K562 (cell line): ENCODE measurements at regions not wholly inside any gene's neighbourhood (a gene's known extent, or its start where the extent isn't known, plus 50 kb on each side); places are given as distances from the start of the nearest gene placed in this dataset.

ENCODE experiments used
- ATAC-seq: fragments of 200-7000 bp; cut with Tn5 transposase; 3 replicates; pipeline ENCODE4 v1.9.1; 2020; ENCODE audit warnings: moderate library complexity
- BruUV-seq: library from RNA; stranded (reverse); fragments of 400-500 nt; replicated peaks from 2 replicates; lab custom pipeline; 2021; lab: Mats Ljungman, UMichigan
- CTCF ChIA-PET: fragments of 300-600 bp; formaldehyde crosslinking; extraction: SDS; loops from one replicate; lab custom pipeline; 2021; ENCODE audit warnings: low intra/inter-chr PET ratio; lab: Yijun Ruan, JAX
- POLR2A ChIA-PET: fragments of 300-600, 350-650 bp; sonication (Branson Sonifier 250); formaldehyde crosslinking; extraction: SDS; loops from one replicate; lab custom pipeline; 2021; ENCODE audit warnings: antibody characterized with exemption, inconsistent platforms; lab: Yijun Ruan, JAX
- DNase-seq, 4 experiments: peaks; one replicate each; pipeline versions ENCODE4 v3.0.0 to v3.0.0-alpha.2; 2011 to 2018; ENCODE audit warnings: low spot score in 3 of 4, mixed read lengths in 3 of 4; ENCODE audit errors: extremely low read depth in 1 of 4
- FAIRE-seq: peaks from 2 replicates; lab custom pipeline; 2011; peaks lifted over from hg19 to GRCh38; lab: Jason Lieb, UNC
- H2AFZ ChIP-seq: 2 replicates; pipeline ENCODE4 v1.6.0; 2011; ENCODE audit warnings: low read depth, low read length, control low read depth, inconsistent platforms
- H3K27ac ChIP-seq: fragments of 200-600 bp; 3 replicates; pipeline ENCODE4 v1.8.0; 2011; ENCODE audit warnings: low read depth, mild to moderate bottlenecking, control low read depth, inconsistent platforms, low read length, moderate library complexity, mixed read lengths; ENCODE audit errors: extremely low read depth
- H3K27me3 ChIP-seq, 2 experiments: fragments of 300-600 bp in 1 of 2; 2 replicates in 1 of 2; 3 replicates in 1 of 2; pipeline versions ENCODE4 v1.6.0 to v1.8.0; 2011; ENCODE audit warnings: inconsistent platforms in 2 of 2, low read length in 2 of 2, mild to moderate bottlenecking in 1 of 2, mixed read lengths in 1 of 2, moderate library complexity in 1 of 2; ENCODE audit not compliant: control insufficient read depth in 2 of 2, insufficient read depth in 2 of 2
- H3K36me3 ChIP-seq: fragments of 300-600 bp; 3 replicates; pipeline ENCODE4 v1.8.0; 2011; ENCODE audit warnings: mild to moderate bottlenecking, low read length, inconsistent platforms; ENCODE audit not compliant: control insufficient read depth, insufficient read depth
- H3K4me1 ChIP-seq, 2 experiments: fragments of 200-600 bp in 1 of 2; replicated peaks in 1 of 2; 2 replicates in 1 of 2; 3 replicates in 1 of 2; pipeline versions ENCODE4 v1.5.1 to v1.8.0; 2011; ENCODE audit warnings: inconsistent platforms in 2 of 2, low read length in 2 of 2, mild to moderate bottlenecking in 1 of 2, mixed read lengths in 1 of 2, moderate library complexity in 1 of 2; ENCODE audit not compliant: control insufficient read depth in 2 of 2, insufficient read depth in 2 of 2
- H3K4me2 ChIP-seq: 2 replicates; pipeline ENCODE4 v1.6.1; 2011; ENCODE audit warnings: low read length, control low read depth, inconsistent platforms, mixed read lengths; ENCODE audit not compliant: insufficient read depth
- H3K4me3 ChIP-seq: fragments of 200-600 bp; sonication (generic), shearing (Covaris generic); 2 replicates; pipeline ENCODE4 v1.5.1; 2016; ENCODE audit warnings: control low read depth, inconsistent platforms
- H3K79me2 ChIP-seq: fragments of 200-600 bp; 3 replicates; pipeline ENCODE4 v1.8.0; 2011; ENCODE audit warnings: low read length, inconsistent platforms; ENCODE audit not compliant: control insufficient read depth, insufficient read depth
- H3K9ac ChIP-seq, 2 experiments: 2 replicates each; pipeline versions ENCODE4 v1.6.0 to v1.6.1; 2011; ENCODE audit warnings: low read depth in 2 of 2, low read length in 2 of 2, control low read depth in 1 of 2, inconsistent platforms in 1 of 2, mild to moderate bottlenecking in 1 of 2, mixed read lengths in 1 of 2; ENCODE audit not compliant: insufficient read depth in 1 of 2
- H3K9me1 ChIP-seq: one replicate; pipeline ENCODE4 v1.6.0; 2011; ENCODE audit warnings: inconsistent platforms, mild to moderate bottlenecking, low read length, moderate library complexity; ENCODE audit not compliant: control insufficient read depth, insufficient read depth
- H3K9me3 ChIP-seq: replicated peaks from 2 replicates; pipeline ENCODE4 v1.5.1; 2011; ENCODE audit warnings: low read depth, low read length, inconsistent platforms; ENCODE audit not compliant: control insufficient read depth, insufficient read depth
- H4K20me1 ChIP-seq: replicated peaks from 2 replicates; pipeline ENCODE4 v1.6.1; 2011; ENCODE audit warnings: low read length, inconsistent platforms, mixed read lengths; ENCODE audit not compliant: control insufficient read depth, insufficient read depth
- EHMT2 ChIP-seq: fragments of 450-650 bp; IDR thresholded peaks from 2 replicates; pipeline ENCODE4 v1.6.1; 2018; ENCODE audit warnings: antibody characterized with exemption
- FOXJ3 ChIP-seq: sonication (generic); formaldehyde crosslinking; IDR thresholded peaks from 2 replicates; pipeline ENCODE4 v1.4.0; 2020; ENCODE audit warnings: mild to moderate bottlenecking, missing genetic modification reagents
- FOXK1 ChIP-seq: sonication (generic); formaldehyde crosslinking; IDR thresholded peaks from 2 replicates; pipeline ENCODE4 v1.8.0; 2022; ENCODE audit warnings: missing genetic modification reagents, mild to moderate bottlenecking, borderline replicate concordance
- MIER1 ChIP-seq: fragments of 450-650 bp; IDR thresholded peaks from 2 replicates; pipeline ENCODE4 v1.6.1; 2016; ENCODE audit warnings: antibody characterized with exemption, mild to moderate bottlenecking, low read depth
- NR2C2 ChIP-seq, 2 experiments: fragments of 200-800 bp in 1 of 2; sonication (Bioruptor generic) in 1 of 2; sonication (generic) in 1 of 2; formaldehyde crosslinking in 1 of 2; IDR thresholded peaks; 2 replicates each; pipeline versions ENCODE4 v1.6.1 to v1.8.0; 2016 to 2022; ENCODE audit warnings: mild to moderate bottlenecking in 1 of 2, missing compliant biosample characterization in 1 of 2, missing genetic modification characterization in 1 of 2, missing genetic modification reagents in 1 of 2
- RBM22 ChIP-seq: fragments of 200-400 bp; formaldehyde crosslinking; IDR thresholded peaks from 2 replicates; pipeline ENCODE4 v1.6.1; 2018; ENCODE audit warnings: low read length, low read depth; ENCODE audit not compliant: poor library complexity, severe bottlenecking
- SNAPC5 ChIP-seq: fragments of 250-450 bp; sonication (Bioruptor Pico); IDR thresholded peaks from 2 replicates; pipeline ENCODE4 v1.8.0; 2021; ENCODE audit warnings: moderate library complexity, mild to moderate bottlenecking, inconsistent platforms
- TAF7 ChIP-seq: fragments of 450-650 bp; IDR thresholded peaks from 2 replicates; pipeline ENCODE4 v1.6.1; 2016; ENCODE audit warnings: missing genetic modification characterization, missing compliant biosample characterization
- ZNF707 ChIP-seq: fragments of 250-450 bp; sonication (Bioruptor Pico); conservative IDR thresholded peaks from 2 replicates; pipeline ENCODE4 v1.8.0; 2022; ENCODE audit warnings: inconsistent platforms, mild to moderate bottlenecking, moderate library complexity
- whole genome bisulfite sequencing: fragments of 100-300 bp; shearing (Covaris generic); methylation state at CpG from one replicate; pipeline ENCODE4 v1.1.6; 2016; ENCODE audit warnings: low coverage, mixed read lengths; ENCODE audit not compliant: insufficient coverage; ENCODE audit errors: missing lambda C conversion rate; 5-methylcytosine and 5-hydroxymethylcytosine counted together
- in situ Hi-C: fragments of 300-500 bp; cut with MboI; formaldehyde crosslinking; loops from 4 replicates; pipeline ENCODE4 v1.15.0; 2018; ENCODE audit warnings: inconsistent platforms, mixed read lengths
- intact Hi-C: fragments of 100-400 bp; cut with micrococcal nuclease; formaldehyde crosslinking; loops from 2 replicates; pipeline ENCODE4 v1.14.2; 2022
- TF ChIP-seq, protein P1 (sequence below): sonication (generic); formaldehyde crosslinking; IDR thresholded peaks from 2 replicates; pipeline ENCODE4 v1.8.1; 2023; ENCODE audit warnings: mild to moderate bottlenecking, missing genetic modification reagents
- TF ChIP-seq, protein P2 (sequence below): fragments of 450-650 bp; IDR thresholded peaks from 2 replicates; pipeline ENCODE4 v1.6.1; 2016
- TF ChIP-seq, protein P3 (sequence below): fragments of 450-650 bp; IDR thresholded peaks from 2 replicates; pipeline ENCODE4 v1.6.1; 2018; ENCODE audit warnings: mild to moderate bottlenecking, low read depth; ENCODE audit not compliant: partially characterized antibody

DNA sequence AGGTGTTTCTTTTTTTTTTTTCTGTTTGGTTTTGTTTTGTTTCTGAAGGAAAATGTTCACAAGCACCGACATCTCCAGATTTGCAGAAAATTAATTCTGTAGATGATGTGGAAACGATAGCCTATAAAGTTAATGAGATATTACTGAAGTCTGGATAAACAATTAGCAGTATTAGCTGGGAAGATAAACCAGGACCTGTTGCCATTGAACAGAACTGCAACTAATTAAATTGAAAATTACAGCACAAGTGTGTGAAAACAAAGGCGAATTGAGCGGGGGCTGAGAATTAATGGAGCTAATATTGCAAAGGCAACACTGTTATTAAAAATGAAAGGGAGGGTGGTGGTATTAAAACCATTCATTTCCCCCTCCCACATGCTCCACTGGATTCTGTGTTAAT is 107.5 kb upstream of the AJAP1 start:
- intact Hi-C loops: no loop called here
- H4K20me1 ChIP-seq: no peaks in the 10 kb centered on the region
- FAIRE-seq (no peak), ATAC-seq (no peak), DNase-seq (no peak)
- no peak overlapping the region for H3K9ac ChIP-seq
- TF ChIP-seq RBM22 (no peak), FOXJ3 (CRISPR knock-in tag) (no peak), FOXK1 (no peak)
- H3K27me3 ChIP-seq: no peaks in the 10 kb centered on the region
- POLR2A ChIA-PET: interaction anchor here (1.1 kb wide), 1 partner anchor 13 kb away, joined by 3 read pairs; no protein-coding TSS in a partner anchor
- WGBS: 0% methylated on average over 4 of the region's 4 CpGs
- no peaks in the 10 kb centered on the region for H3K36me3 ChIP-seq
- BruUV-seq: no TSS peak
- no peaks in the 10 kb centered on the region for H3K4me1 ChIP-seq
- no peak overlapping the region for H3K4me3 ChIP-seq
- no peak overlapping the region for H3K4me2 ChIP-seq
- CTCF ChIA-PET: no interaction called here
- H2AFZ ChIP-seq: no peak overlapping the region
- H3K9me1 ChIP-seq: no peaks in the 10 kb centered on the region
- in situ Hi-C loops: no loop called here
- no peaks in the 10 kb centered on the region for H3K9me3 ChIP-seq
- H3K27ac ChIP-seq: no peak overlapping the region
- H3K79me2 ChIP-seq: no peaks in the 10 kb centered on the region

DNA sequence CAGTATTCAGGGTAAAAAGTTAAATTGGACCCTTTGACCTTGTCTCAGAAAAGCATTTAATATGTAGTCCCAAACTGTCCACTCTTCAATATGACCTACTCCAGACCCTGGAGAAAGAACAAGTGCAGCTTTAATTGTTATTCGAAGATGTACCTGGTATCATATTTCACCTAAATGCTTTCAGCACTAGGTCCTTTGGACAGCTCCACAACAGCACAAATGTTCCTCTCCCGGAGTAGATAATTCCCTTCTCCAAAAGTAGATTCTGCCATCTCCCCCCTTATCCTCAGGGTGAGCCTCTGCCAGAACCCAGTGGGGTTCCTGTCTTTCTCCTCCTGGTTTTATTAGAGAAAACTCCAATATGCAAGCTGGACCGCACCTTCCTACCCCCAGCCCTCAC is 104.5 kb upstream of the AJAP1 start:
- Histone ChIP-seq H3K4me1 (no peaks in the 10 kb centered on the region), H2AFZ (no peak overlapping the region), H3K27ac (no peak overlapping the region), H3K4me2 (no peak overlapping the region), H3K27me3 (no peaks in the 10 kb centered on the region), H3K9me1 (no peaks in the 10 kb centered on the region), H3K9ac (no peak overlapping the region), H3K79me2 (no peaks in the 10 kb centered on the region), H4K20me1 (no peaks in the 10 kb centered on the region), H3K4me3 (no peak overlapping the region), H3K9me3 (no peaks in the 10 kb centered on the region), H3K36me3 (no peaks in the 10 kb centered on the region)
- in situ Hi-C loops: no loop called here
- FAIRE-seq: no peak
- BruUV-seq: no TSS peak
- WGBS: 0% methylated on average over 3 of the region's 3 CpGs
- intact Hi-C loops: no loop called here
- ChIA-PET CTCF (no interaction called here), POLR2A (no interaction called here)
- ATAC-seq: no peak
- peak in 2 of 4 experiments; percentile 16 to 20 for DNase-seq
- TF ChIP-seq ZNF707 (CRISPR knock-in tag) (no peak), EHMT2 (peak; percentile 94), TAF7 (tag) (no peak), SNAPC5 (CRISPR knock-in tag) (no peak), MIER1 (peak; percentile 85), NR2C2 (CRISPR knock-in tag; IDR thresholded peaks at IDR 0.05) (no peak), NR2C2 (tag; IDR thresholded peaks at IDR 0.05) (no peak)
- TF ChIP-seq, protein P1, sequence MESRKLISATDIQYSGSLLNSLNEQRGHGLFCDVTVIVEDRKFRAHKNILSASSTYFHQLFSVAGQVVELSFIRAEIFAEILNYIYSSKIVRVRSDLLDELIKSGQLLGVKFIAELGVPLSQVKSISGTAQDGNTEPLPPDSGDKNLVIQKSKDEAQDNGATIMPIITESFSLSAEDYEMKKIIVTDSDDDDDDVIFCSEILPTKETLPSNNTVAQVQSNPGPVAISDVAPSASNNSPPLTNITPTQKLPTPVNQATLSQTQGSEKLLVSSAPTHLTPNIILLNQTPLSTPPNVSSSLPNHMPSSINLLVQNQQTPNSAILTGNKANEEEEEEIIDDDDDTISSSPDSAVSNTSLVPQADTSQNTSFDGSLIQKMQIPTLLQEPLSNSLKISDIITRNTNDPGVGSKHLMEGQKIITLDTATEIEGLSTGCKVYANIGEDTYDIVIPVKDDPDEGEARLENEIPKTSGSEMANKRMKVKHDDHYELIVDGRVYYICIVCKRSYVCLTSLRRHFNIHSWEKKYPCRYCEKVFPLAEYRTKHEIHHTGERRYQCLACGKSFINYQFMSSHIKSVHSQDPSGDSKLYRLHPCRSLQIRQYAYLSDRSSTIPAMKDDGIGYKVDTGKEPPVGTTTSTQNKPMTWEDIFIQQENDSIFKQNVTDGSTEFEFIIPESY (CRISPR knock-in tag): no peak
- TF ChIP-seq, protein P2, sequence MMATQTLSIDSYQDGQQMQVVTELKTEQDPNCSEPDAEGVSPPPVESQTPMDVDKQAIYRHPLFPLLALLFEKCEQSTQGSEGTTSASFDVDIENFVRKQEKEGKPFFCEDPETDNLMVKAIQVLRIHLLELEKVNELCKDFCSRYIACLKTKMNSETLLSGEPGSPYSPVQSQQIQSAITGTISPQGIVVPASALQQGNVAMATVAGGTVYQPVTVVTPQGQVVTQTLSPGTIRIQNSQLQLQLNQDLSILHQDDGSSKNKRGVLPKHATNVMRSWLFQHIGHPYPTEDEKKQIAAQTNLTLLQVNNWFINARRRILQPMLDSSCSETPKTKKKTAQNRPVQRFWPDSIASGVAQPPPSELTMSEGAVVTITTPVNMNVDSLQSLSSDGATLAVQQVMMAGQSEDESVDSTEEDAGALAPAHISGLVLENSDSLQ: no peak
- TF ChIP-seq, protein P3, sequence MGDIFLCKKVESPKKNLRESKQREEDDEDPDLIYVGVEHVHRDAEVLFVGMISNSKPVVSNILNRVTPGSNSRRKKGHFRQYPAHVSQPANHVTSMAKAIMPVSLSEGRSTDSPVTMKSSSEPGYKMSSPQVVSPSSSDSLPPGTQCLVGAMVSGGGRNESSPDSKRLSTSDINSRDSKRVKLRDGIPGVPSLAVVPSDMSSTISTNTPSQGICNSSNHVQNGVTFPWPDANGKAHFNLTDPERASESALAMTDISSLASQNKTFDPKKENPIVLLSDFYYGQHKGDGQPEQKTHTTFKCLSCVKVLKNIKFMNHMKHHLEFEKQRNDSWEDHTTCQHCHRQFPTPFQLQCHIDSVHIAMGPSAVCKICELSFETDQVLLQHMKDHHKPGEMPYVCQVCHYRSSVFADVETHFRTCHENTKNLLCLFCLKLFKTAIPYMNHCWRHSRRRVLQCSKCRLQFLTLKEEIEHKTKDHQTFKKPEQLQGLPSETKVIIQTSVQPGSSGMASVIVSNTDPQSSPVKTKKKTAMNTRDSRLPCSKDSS: no peak
